ENCODE measurements at regions not wholly inside any gene's neighbourhood (a gene's known extent, or its start where the extent isn't known, plus 50 kb on each side); places are given as distances from the start of the nearest gene placed in this dataset.

DNA sequence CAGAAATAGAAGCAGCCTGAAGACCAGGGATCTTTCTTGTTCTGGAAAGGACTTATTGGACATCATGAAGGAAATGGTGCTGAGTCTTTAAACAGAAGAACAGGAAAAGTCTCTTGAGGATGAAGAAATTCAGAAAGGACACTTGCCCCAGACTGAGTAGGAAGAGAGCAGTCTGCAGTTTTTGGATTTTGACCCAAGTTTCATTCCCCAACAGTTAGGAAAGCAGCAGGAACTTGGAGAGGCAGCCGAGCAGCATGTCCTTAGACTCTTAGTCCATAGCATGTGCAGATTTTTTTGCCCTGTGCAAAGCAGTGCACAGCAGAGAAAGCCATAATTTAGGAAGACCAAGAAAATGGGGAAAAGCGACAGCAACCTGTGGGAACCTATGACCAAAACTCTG, 927.2 kb upstream of the AUTS2 start:
- DNase-seq (ENCODE audit: low read depth), result no peak

DNA sequence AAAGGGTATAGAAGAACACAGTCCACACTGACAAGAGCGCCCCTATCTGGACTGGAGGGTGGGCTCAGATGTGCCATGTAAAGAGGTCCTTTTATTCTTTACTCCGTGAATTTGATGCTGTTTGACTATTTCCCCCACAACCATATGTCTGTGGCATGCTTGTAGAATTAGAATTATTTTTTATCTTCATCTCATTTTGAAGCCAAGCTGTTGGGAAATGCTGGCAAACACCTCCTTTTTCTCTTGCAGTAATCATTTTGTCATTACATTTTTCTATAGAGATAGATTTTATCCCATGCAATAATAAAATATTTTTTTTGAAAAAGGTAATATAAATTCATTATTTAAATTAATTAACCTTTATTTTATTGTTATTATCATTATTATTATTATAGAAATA, 926.6 kb upstream of the AUTS2 start:
- DNase-seq (ENCODE audit: low read depth), result no peak

GRCh38 chr7:68674826-68675225, 923.4 kb upstream of the AUTS2 start:
- DNase-seq (ENCODE audit: low read depth), result no peak

DNA sequence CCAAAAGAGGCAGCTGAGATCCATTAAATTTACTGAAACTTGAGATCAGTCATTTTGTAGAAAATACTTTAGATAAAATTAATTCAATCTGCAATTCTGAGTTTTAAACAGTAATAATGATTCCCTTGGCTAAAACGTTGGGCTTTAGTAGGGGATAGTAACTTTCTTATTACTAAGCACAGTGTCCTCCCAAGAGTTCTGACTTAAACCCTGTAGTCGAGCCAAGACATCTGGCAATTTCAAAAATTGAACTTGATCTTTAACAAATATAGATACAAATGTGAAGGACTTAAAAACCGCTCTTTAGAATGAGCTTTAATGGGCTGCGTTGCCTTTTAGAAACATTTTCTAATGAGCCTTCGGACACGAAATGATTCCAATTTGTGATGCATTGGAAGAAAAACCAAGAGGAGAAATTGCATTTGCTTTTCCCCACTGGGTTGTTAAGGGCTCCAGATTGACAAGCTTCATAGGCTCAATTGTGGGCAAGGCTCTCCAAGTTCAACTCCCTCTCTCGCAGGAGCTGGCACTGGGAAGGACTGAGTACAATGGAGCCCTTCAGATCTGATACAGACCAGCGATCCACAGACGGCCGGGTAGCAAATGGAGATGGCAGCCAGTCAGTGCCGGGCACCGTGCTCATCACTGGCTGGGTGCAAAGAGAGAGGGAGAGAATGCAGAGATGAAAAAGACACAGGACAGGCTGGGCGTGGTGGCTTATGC, 921.3 kb upstream of the AUTS2 start:
- no peak for DNase-seq (ENCODE audit: low read depth)

DNA sequence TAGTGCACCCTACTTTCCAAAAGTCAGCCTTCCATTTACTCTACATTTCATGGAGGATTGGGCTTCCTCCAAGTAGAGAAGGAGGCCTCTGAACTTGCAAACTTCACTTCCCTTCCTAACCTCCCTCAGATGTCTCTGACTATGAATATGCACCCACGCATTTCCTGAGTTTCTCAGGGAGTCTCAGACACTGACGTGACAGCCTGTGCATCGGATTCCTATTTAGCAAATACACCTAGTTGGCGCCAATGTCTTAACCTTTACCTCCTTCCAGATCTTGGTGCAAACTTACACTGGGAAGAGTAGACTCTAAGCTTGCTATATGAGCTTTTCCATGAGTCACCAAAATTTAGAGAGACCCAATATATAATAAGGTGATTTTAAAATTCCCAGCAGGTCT, 920.1 kb upstream of the AUTS2 start:
- no peak for DNase-seq (ENCODE audit: low read depth)

- no peak for DNase-seq (ENCODE audit: low read depth)
These were observed 918.6 kb upstream of the AUTS2 start for GRCh38 chr7:68679459-68680234.

GRCh38 chr7:68680235-68680872, 917.9 kb upstream of the AUTS2 start:
- no peak for DNase-seq (ENCODE audit: low read depth)

- DNase-seq (ENCODE audit: low read depth), result no peak
These were observed 915.4 kb upstream of the AUTS2 start for GRCh38 chr7:68682910-68683309.

GRCh38 chr7:68684246-68684839, 913.9 kb upstream of the AUTS2 start:
- no peak for DNase-seq (ENCODE audit: low read depth)

DNA sequence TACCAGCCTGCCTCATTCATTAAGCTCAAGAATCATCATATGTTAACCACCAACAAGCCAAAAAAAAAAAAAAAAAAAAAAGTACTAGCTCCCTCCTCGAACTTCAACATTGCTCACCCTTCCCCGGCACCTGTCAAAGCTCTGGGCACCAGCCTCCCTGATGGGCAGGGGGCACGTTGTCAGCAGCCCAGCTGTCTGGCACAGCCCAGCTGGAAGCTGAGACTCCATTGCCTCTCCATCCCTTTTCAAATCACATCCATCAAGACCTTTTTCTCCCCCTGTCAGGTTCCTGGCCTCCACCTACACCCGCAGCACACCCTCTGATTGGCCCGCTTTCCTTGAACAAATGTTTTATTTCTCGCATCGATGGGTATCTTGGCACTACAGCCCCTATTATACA, 913.3 kb upstream of the AUTS2 start:
- no peak for DNase-seq (ENCODE audit: low read depth)

DNA sequence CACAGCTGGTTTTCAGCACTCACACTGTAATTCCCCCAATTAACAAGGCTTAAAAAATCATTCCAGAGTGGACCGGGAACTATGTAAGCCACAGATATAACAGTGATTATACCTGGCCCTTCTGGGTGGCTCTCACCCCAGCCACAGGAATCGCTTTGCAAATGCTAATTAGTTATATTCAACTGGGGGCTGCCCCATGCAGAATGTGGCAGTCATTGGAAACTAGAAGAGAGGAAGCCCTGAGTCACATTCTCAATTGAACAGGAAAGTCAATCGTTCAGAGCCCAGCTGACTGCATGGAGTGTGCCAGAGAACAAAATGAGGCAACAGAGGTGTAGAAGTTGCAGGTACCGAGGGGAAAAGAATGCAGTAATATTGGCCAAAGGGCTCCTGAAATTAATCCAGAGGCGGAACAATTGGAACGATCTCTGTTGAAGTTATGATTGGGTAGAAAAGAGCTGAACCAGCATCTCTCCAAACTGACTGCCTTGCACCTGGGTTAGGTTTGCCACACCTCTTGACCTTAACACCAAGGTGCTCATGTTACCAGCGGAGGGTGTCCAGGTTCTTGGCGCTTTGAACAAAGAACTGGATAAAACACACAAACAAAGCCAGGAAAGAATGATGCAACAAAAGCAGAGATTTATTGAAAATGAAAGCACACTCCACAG, 909.7 kb upstream of the AUTS2 start:
- DNase-seq (ENCODE audit: low read depth), result no peak

DNA sequence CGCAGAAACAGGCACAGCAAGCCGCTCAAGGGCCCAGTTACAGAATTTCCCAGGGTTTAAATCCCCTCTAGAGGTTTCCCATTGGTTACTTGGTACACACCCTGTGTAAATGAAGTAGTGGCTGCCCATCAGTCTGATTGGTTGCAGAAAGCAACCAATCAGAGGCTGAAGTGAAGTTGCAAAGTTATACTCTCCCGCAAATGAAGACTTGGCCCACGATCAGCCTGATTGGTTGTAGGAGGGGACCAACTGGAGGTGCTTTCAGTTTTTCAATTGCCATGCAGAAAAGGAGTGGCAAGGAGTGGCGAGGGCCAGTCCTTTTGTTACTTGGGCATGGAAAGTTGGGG, 909.2 kb upstream of the AUTS2 start:
- no peak for DNase-seq (ENCODE audit: low read depth)

GRCh38 chr7:68691261-68692216, 906.7 kb upstream of the AUTS2 start:
- DNase-seq (ENCODE audit: low read depth), result no peak

- no peak for DNase-seq (ENCODE audit: low read depth)
These were observed 905.8 kb upstream of the AUTS2 start for GRCh38 chr7:68692511-68692910.

DNA sequence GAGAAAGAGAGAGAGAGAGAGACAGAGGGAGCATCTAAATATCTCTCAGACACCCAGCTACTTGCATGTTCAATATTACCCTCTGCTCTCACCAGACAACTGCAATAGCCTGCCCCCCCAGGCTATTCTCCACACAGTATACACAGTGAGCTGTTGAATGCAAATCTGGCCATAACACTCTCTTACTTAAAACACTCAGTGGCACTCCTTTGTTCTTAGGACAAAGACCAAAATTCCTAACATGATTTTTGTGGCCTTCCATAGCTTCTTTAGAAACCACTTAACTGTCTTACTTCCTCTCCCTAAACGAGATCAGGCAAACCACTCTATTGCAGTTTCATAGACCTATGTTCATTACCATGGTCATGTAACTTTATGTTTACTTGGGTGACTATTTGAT, 903.6 kb upstream of the AUTS2 start:
- no peak for DNase-seq (ENCODE audit: low read depth)

- DNase-seq (ENCODE audit: low read depth), result no peak
These were observed 900.4 kb upstream of the AUTS2 start for GRCh38 chr7:68697796-68698280.

- DNase-seq (ENCODE audit: low read depth), result no peak
These were observed 899.1 kb upstream of the AUTS2 start for GRCh38 chr7:68699090-68699711.

DNA sequence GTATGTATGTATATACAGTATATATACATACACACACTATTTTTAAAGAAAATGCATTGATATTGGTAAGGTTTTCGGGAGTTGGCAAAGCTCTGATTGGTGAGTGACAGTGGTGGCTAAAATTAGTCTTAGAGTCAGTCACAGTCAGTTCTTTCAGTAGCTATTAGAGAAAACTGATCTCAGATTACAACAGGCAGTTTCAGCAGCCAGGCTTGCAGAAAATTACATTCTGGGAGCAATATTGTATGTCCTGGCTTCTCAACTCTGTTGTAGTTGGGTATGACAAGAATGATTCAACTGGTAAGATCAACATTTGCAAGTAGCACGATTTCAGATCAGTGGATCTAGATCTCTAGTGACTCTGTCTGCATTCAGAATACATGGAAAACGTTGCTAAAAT, 897.9 kb upstream of the AUTS2 start:
- DNase-seq (ENCODE audit: low read depth), result no peak

GRCh38 chr7:68706291-68706690, 892.0 kb upstream of the AUTS2 start:
- no peak for DNase-seq (ENCODE audit: low read depth)

- no peak for DNase-seq (ENCODE audit: low read depth)
These were observed 891.1 kb upstream of the AUTS2 start for GRCh38 chr7:68707159-68707558.

GRCh38 chr7:68707958-68708357, 890.3 kb upstream of the AUTS2 start:
- no peak for DNase-seq (ENCODE audit: low read depth)

Data from stimulated activated CD8-positive, alpha-beta memory T cell treated with anti-CD3 and anti-CD28 coated beads, Interleukin-15, amount 100 ng/mL, for 1 hour (primary cell).